HG02970 (cell line): ENCODE measurements at regions not wholly inside any gene's neighbourhood (a gene's known extent, or its start where the extent isn't known, plus 50 kb on each side); places are given as distances from the start of the nearest gene placed in this dataset.
"Not testable (repeated sequence)": the region's sequence is repeated elsewhere in the genome, so short reads cannot be mapped to it uniquely, and the experiment has no call there.

ENCODE experiments used
- ATAC-seq: cut with Tn5 transposase; IDR thresholded peaks from one replicate; pipeline ENCODE4 v1.9.1; 2021; ENCODE audit warnings: mild to moderate bottlenecking, moderate library complexity, moderate number of reproducible peaks; ENCODE audit not compliant: unreplicated experiment, low FRiP score

GRCh38 chr10:53547364-53547763 is 774.8 kb upstream of the MBL2 start:
- ATAC-seq: no peak

DNA sequence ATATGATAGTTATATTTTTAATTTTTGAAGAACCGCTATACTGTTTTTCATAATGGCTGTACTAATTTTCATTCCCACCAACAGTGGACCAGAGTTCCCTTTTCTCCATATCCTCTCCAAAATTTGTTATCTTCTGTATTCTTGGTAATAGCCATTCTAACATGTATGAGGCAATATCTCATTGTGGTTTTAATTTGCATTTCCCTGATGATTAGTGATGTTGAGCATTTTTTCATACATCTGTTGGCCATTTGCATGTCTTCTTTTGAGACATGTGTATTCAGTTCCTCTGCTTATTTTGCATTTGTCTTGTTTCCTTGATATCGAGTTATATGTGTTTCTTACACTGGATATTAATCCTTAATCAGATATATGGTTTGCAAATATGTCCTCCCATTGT is 770.8 kb upstream of the MBL2 start:
- ATAC-seq: no peak

DNA sequence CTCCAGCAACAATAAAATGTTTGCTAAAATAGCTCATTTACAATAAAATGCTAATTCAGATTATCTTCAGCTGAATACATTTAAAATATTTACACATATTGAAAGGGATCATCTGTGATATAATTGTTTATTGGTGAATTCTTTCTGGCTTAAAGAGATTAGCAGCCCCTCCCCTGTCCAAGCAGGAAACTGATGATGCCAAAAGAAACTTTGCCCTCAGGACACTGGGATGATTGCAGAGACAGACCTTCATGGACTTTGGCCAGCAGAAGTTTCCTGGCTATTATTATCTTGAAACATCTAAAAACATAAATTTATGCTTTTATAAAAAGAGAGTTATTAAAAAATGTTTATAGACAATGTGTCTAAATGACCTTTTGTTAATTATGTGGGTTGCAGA is 764.9 kb upstream of the MBL2 start:
- ATAC-seq: no peak

- ATAC-seq: no peak
These were observed 763.7 kb upstream of the MBL2 start for GRCh38 chr10:53536322-53536721.

DNA sequence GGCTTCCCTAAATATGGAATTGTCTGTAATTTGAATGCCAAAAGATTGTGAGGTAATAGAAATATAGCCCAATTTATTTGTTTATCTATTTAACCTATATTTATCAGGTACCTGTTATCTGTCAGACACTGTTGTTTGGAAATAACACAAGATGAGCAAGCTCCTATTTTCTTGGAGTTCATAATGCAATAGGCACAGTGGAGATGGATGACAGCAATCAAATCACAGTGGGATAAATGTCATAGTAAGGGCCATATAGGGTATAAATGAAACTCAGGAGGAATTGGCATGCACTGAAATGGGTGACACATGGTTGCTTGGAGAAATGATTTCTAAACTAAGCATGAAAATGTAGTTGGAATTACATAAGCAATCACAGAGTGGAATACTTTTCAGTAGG is 761.8 kb upstream of the MBL2 start:
- ATAC-seq: no peak

DNA sequence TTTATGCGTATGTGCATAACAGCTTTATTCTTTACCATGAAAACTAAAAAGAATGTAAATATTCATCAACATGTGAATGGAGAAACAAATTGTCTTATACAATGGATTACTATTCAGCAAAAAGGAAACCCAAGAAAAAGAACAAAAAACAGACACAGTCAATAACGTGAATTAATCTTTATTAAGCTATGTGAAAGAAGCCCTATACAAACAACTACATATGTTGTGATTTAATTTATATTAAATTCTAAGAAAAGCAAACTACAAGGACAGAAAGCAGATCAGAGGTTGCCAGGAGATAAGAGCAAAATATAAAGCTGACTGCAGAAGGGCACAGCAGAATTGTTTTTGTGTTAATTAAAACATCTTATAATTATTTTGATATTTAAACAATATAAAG is 756.4 kb upstream of the MBL2 start:
- ATAC-seq: no peak

- no peak for ATAC-seq
These were observed 748.5 kb upstream of the MBL2 start for GRCh38 chr10:53521046-53521445.

- ATAC-seq: no peak
These were observed 735.6 kb upstream of the MBL2 start for GRCh38 chr10:53508197-53508596.

DNA sequence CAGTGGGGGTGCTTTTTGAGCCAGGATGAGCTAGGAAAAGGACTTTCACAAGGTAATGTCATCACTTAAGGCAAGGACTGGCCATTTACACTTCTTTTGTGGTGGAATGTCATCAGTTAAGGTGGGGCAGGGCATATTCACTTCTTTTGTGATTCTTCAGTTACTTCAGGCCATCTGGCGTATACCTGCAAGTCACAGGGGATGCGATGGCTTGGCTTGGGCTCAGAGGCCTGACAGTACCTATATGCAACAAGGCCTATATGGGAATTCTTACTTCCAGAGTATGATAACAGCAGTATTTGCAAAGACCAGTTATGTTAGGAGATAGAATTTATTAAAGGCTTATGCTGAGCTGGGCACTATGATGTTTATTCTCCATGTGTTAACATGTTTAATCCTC is 731.9 kb upstream of the MBL2 start:
- not testable (repeated sequence) for ATAC-seq

- ATAC-seq: no peak
These were observed 719.2 kb upstream of the MBL2 start for GRCh38 chr10:53491774-53492173.

DNA sequence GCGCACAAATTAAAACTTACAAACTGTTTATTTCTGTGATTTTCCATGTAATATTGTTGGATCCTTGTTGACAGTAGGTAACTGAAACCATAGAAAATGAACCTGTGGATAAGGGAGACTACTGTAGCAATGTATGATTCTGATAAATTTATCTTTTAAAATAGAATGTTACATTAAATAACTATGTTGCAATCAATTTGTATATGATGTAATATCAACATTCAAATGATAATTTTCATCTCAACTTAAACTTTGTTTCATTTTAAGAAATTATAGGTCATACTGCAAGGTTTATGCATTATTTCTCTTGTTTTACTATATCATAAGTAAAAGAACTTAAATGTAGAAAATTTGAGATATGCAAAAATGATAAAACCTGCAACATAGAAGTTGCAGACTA is 718.0 kb upstream of the MBL2 start:
- no peak for ATAC-seq

GRCh38 chr10:53489335-53490182 is 717.0 kb upstream of the MBL2 start:
- no peak for ATAC-seq

- no peak for ATAC-seq
These were observed 714.7 kb upstream of the MBL2 start for GRCh38 chr10:53487019-53487983.

GRCh38 chr10:53485422-53485821 is 712.8 kb upstream of the MBL2 start:
- ATAC-seq: not testable (repeated sequence)

GRCh38 chr10:53479365-53479764 is 706.8 kb upstream of the MBL2 start:
- no peak for ATAC-seq

DNA sequence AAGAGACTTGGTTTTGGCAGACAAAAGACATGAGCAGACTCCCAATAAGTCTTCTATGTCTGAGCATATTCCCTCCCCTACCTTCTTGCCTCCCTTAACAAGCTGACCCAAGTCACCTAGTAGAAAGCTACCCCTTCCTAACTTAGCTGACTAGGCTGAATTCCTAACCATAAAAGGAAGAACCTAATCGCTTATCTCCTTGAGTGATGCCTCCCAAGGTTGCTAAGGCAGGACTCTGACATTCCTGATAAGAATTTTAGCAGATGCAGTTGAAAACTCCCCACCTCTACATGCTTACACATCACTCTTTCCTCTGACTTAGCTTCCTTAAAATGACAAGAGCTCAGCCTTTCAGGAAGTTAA is 704.7 kb upstream of the MBL2 start:
- ATAC-seq: no peak

- no peak for ATAC-seq
These were observed 704.2 kb upstream of the MBL2 start for GRCh38 chr10:53476650-53477312.

GRCh38 chr10:53469383-53469782 is 696.8 kb upstream of the MBL2 start:
- no peak for ATAC-seq

GRCh38 chr10:53463539-53463938 is 691.0 kb upstream of the MBL2 start:
- ATAC-seq: no peak

- ATAC-seq: no peak
These were observed 685.4 kb upstream of the MBL2 start for GRCh38 chr10:53458007-53458406.

- ATAC-seq: no peak
These were observed 680.6 kb upstream of the MBL2 start for GRCh38 chr10:53453196-53453595.
